A673 (cell line): ENCODE measurements at regions not wholly inside any gene's neighbourhood (a gene's known extent, or its start where the extent isn't known, plus 50 kb on each side); places are given as distances from the start of the nearest gene placed in this dataset.

Source experiments
- EZH2 ChIP-seq: fragments of 200-600 bp; sonication (generic); IDR thresholded peaks from 2 replicates; pipeline ENCODE4 v1.6.1; 2017; ENCODE audit warnings: borderline replicate concordance, low read depth, mild to moderate bottlenecking, mixed read lengths, antibody characterized with exemption, low read length; ENCODE audit not compliant: poor library complexity, severe bottlenecking
- TF ChIP-seq, protein P1 (sequence below): fragments of 300-800, 200-600 bp; sonication (generic); conservative IDR thresholded peaks from 2 replicates; pipeline ENCODE4 v1.5.1; 2017; ENCODE audit warnings: low read depth, mild to moderate bottlenecking, antibody characterized with exemption, low read length, moderate library complexity, mixed read lengths

GRCh38 chr14:100474196-100474595, 113.0 kb downstream of the BEGAIN start:
- TF ChIP-seq, protein P1, sequence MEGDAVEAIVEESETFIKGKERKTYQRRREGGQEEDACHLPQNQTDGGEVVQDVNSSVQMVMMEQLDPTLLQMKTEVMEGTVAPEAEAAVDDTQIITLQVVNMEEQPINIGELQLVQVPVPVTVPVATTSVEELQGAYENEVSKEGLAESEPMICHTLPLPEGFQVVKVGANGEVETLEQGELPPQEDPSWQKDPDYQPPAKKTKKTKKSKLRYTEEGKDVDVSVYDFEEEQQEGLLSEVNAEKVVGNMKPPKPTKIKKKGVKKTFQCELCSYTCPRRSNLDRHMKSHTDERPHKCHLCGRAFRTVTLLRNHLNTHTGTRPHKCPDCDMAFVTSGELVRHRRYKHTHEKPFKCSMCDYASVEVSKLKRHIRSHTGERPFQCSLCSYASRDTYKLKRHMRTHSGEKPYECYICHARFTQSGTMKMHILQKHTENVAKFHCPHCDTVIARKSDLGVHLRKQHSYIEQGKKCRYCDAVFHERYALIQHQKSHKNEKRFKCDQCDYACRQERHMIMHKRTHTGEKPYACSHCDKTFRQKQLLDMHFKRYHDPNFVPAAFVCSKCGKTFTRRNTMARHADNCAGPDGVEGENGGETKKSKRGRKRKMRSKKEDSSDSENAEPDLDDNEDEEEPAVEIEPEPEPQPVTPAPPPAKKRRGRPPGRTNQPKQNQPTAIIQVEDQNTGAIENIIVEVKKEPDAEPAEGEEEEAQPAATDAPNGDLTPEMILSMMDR, result no peak
- TF ChIP-seq EZH2, result no peak
